RWPE1 (cell line): ENCODE measurements at regions not wholly inside any gene's neighbourhood (a gene's known extent, or its start where the extent isn't known, plus 50 kb on each side); places are given as distances from the start of the nearest gene placed in this dataset.

Experiments used
- CTCF ChIA-PET: fragments of 350-600 bp; sonication (Branson Sonifier 250); formaldehyde crosslinking; extraction: SDS; loops from one replicate; lab custom pipeline; 2021; lab: Yijun Ruan, JAX
- POLR2A ChIA-PET: fragments of 400-600 bp; formaldehyde crosslinking; extraction: SDS; loops from one replicate; lab custom pipeline; 2020; ENCODE audit warnings: antibody characterized with exemption; ENCODE audit not compliant: low non-redundant PET; lab: Yijun Ruan, JAX
- DNase-seq: peaks from one replicate; pipeline ENCODE4 v3.0.0; 2012; ENCODE audit warnings: low spot score
- H3K27ac ChIP-seq: fragments of 450-650 bp; 2 replicates; pipeline ENCODE4 v1.5.1; 2017
- CTCF ChIP-seq: fragments of 450-650 bp; conservative IDR thresholded peaks from 2 replicates; pipeline ENCODE4 v1.5.1; 2017; ENCODE audit warnings: low read depth, mild to moderate bottlenecking

- CTCF ChIA-PET, result no interaction called here
- no peak for TF ChIP-seq CTCF
- peak overlapping the region; percentile 12 for H3K27ac ChIP-seq
- DNase-seq, result no peak
- POLR2A ChIA-PET, result no interaction called here
Observed at GRCh38 chr5:1965925-1966324, 83.2 kb upstream of the IRX4 start.

GRCh38 chr5:1963941-1964451 lies 81.3 kb upstream of the IRX4 start:
- ChIA-PET POLR2A (no interaction called here), CTCF (no interaction called here)
- DNase-seq, result no peak
- H3K27ac ChIP-seq, result peak overlapping the region; percentile 97
- no peak for TF ChIP-seq CTCF

GRCh38 chr5:1963358-1963757 lies 80.6 kb upstream of the IRX4 start:
- CTCF ChIA-PET, result no interaction called here
- peak overlapping the region; percentile 97 for H3K27ac ChIP-seq
- no peak for TF ChIP-seq CTCF
- POLR2A ChIA-PET, result no interaction called here
- no peak for DNase-seq

- ChIA-PET POLR2A (no interaction called here), CTCF (no interaction called here)
- H3K27ac ChIP-seq, result peak overlapping the region; percentile 97
- TF ChIP-seq CTCF, result no peak
- DNase-seq, result peak; percentile 84
Observed at GRCh38 chr5:1962619-1963355, 80.1 kb upstream of the IRX4 start.

- POLR2A ChIA-PET, result no interaction called here
- no peak for DNase-seq
- TF ChIP-seq CTCF, result no peak
- peak overlapping the region; percentile 97 for H3K27ac ChIP-seq
- CTCF ChIA-PET, result no interaction called here
Observed at GRCh38 chr5:1961952-1962595, 79.3 kb upstream of the IRX4 start.

- no peak for TF ChIP-seq CTCF
- CTCF ChIA-PET, result no interaction called here
- peak overlapping the region; percentile 97 for H3K27ac ChIP-seq
- DNase-seq, result no peak
- POLR2A ChIA-PET, result no interaction called here
Observed at GRCh38 chr5:1961304-1961946, 78.7 kb upstream of the IRX4 start.
